MM.1S (cell line): ENCODE measurements at regions not wholly inside any gene's neighbourhood (a gene's known extent, or its start where the extent isn't known, plus 50 kb on each side); places are given as distances from the start of the nearest gene placed in this dataset.

ENCODE experiments used
- CTCF ChIP-seq: fragments of 300-600 bp; sonication (generic); IDR thresholded peaks from 2 replicates; pipeline ENCODE4 v1.5.1; 2016; ENCODE audit warnings: antibody characterized with exemption, low read length, mixed read lengths
- EZH2 ChIP-seq: fragments of 300-600 bp; sonication (generic); optimal IDR thresholded peaks from 2 replicates; pipeline ENCODE3; 2017; ENCODE audit warnings: low read depth, mild to moderate bottlenecking, antibody characterized with exemption, low read length, mixed read lengths

- TF ChIP-seq EZH2: no peak
- no peak for TF ChIP-seq CTCF
These were observed 224.8 kb upstream of the VLDLR start for GRCh38 chr9:2396622-2397285.
